H9 (cell line): ENCODE measurements at regions not wholly inside any gene's neighbourhood (a gene's known extent, or its start where the extent isn't known, plus 50 kb on each side); places are given as distances from the start of the nearest gene placed in this dataset.

Source experiments
- DNase-seq: peaks from one replicate; pipeline ENCODE4 v3.0.0-alpha.2; 2017
- H2AFZ ChIP-seq: one replicate; pipeline ENCODE4 v1.6.1; 2013; ENCODE audit warnings: mild to moderate bottlenecking, low read length, control low read depth, moderate library complexity
- H2AK5ac ChIP-seq: 2 replicates; pipeline ENCODE4 v1.6.1; 2013; ENCODE audit warnings: low read length, control low read depth, mixed read lengths; ENCODE audit not compliant: insufficient read length
- H2BK120ac ChIP-seq: one replicate; pipeline ENCODE4 v1.6.1; 2013; ENCODE audit warnings: low read depth, mild to moderate bottlenecking, low read length, control low read depth, inconsistent platforms; ENCODE audit not compliant: poor library complexity, severe bottlenecking
- H2BK12ac ChIP-seq: 2 replicates; pipeline ENCODE4 v1.6.1; 2013; ENCODE audit warnings: low read length, control low read depth, mixed read lengths, low read depth; ENCODE audit not compliant: insufficient read length
- H2BK15ac ChIP-seq: 2 replicates; pipeline ENCODE4 v1.6.1; 2013; ENCODE audit warnings: low read depth, low read length, control low read depth
- H2BK20ac ChIP-seq: one replicate; pipeline ENCODE4 v1.6.1; 2013; ENCODE audit warnings: low read depth, mild to moderate bottlenecking, low read length, control low read depth, inconsistent platforms; ENCODE audit not compliant: poor library complexity, severe bottlenecking
- H2BK5ac ChIP-seq: 2 replicates; pipeline ENCODE4 v1.6.1; 2013; ENCODE audit warnings: low read length, control low read depth, mixed read lengths; ENCODE audit not compliant: insufficient read length
- H3K14ac ChIP-seq: 2 replicates; pipeline ENCODE4 v1.6.1; 2013; ENCODE audit warnings: low read length, control low read depth; ENCODE audit not compliant: insufficient read depth
- H3K18ac ChIP-seq: 2 replicates; pipeline ENCODE4 v1.6.1; 2013; ENCODE audit warnings: low read depth, mild to moderate bottlenecking, mixed read lengths, low read length, control low read depth; ENCODE audit not compliant: insufficient read length
- H3K23ac ChIP-seq: 2 replicates; pipeline ENCODE4 v1.6.1; 2013; ENCODE audit warnings: low read length, control low read depth, mixed read lengths, low read depth; ENCODE audit not compliant: insufficient read length
- H3K23me2 ChIP-seq: 2 replicates; pipeline ENCODE4 v1.6.1; 2013; ENCODE audit warnings: low read depth, mild to moderate bottlenecking, mixed read lengths, low read length, control low read depth; ENCODE audit not compliant: insufficient read length, poor library complexity, severe bottlenecking
- H3K27ac ChIP-seq: 2 replicates; pipeline ENCODE4 v1.5.1; 2013; ENCODE audit warnings: low read length, control low read depth, mixed read lengths, low read depth; ENCODE audit not compliant: insufficient read length
- H3K27me3 ChIP-seq: 2 replicates; pipeline ENCODE4 v1.6.1; 2013; ENCODE audit warnings: low read length, control low read depth, inconsistent platforms; ENCODE audit not compliant: insufficient read depth
- H3K4ac ChIP-seq: 2 replicates; pipeline ENCODE4 v1.6.1; 2013; ENCODE audit warnings: low read depth, mild to moderate bottlenecking, control low read depth, inconsistent platforms, low read length, moderate library complexity
- H3K4me1 ChIP-seq: 2 replicates; pipeline ENCODE4 v1.6.1; 2013; ENCODE audit warnings: low read length, control low read depth, inconsistent platforms; ENCODE audit not compliant: insufficient read depth
- H3K4me2 ChIP-seq: 2 replicates; pipeline ENCODE4 v1.6.1; 2013; ENCODE audit warnings: low read length, control low read depth, mixed read lengths; ENCODE audit not compliant: insufficient read length, insufficient read depth
- H3K56ac ChIP-seq: 2 replicates; pipeline ENCODE4 v1.6.1; 2013; ENCODE audit warnings: low read depth, mild to moderate bottlenecking, mixed read lengths, low read length, control low read depth; ENCODE audit not compliant: insufficient read length
- H3K79me1 ChIP-seq: 2 replicates; pipeline ENCODE4 v1.6.1; 2013; ENCODE audit warnings: low read depth, mild to moderate bottlenecking, moderate library complexity, low read length, control low read depth, inconsistent platforms; ENCODE audit not compliant: insufficient read depth, poor library complexity, severe bottlenecking
- H3K79me2 ChIP-seq: 2 replicates; pipeline ENCODE4 v1.6.1; 2013; ENCODE audit warnings: low read length, control low read depth, inconsistent platforms; ENCODE audit not compliant: insufficient read depth
- H3K9ac ChIP-seq: 2 replicates; pipeline ENCODE4 v1.6.1; 2013; ENCODE audit warnings: low read length, control low read depth, mixed read lengths; ENCODE audit not compliant: insufficient read length; ENCODE audit errors: extremely low read depth
- H3K9me3 ChIP-seq: one replicate; pipeline ENCODE4 v1.6.1; 2013; ENCODE audit warnings: low read depth, low read length, inconsistent platforms; ENCODE audit not compliant: control insufficient read depth
- H3T11ph ChIP-seq: one replicate; pipeline ENCODE4 v1.6.1; 2013; ENCODE audit warnings: mild to moderate bottlenecking, low read length, control low read depth, inconsistent platforms
- H4K20me1 ChIP-seq: one replicate; pipeline ENCODE4 v1.6.1; 2013; ENCODE audit not compliant: control insufficient read depth, insufficient read length, insufficient read depth
- H4K5ac ChIP-seq: 2 replicates; pipeline ENCODE4 v1.6.1; 2013; ENCODE audit warnings: low read depth, mild to moderate bottlenecking, mixed read lengths, low read length, control low read depth; ENCODE audit not compliant: insufficient read length
- H4K8ac ChIP-seq: replicated peaks from 2 replicates; pipeline ENCODE4 v1.6.1; 2013; ENCODE audit warnings: low read length, control low read depth, mixed read lengths, low read depth; ENCODE audit not compliant: insufficient read length
- H4K91ac ChIP-seq: 2 replicates; pipeline ENCODE4 v1.6.1; 2013; ENCODE audit warnings: low read depth, mild to moderate bottlenecking, moderate library complexity, mixed read lengths, low read length, control low read depth; ENCODE audit not compliant: insufficient read length
- H3K27ac Mint-ChIP-seq, 3 experiments: 2 replicates in 2 of 3; 3 replicates in 1 of 3; pipeline ENCODE4 v1.8.0; 2020 to 2021; ENCODE audit warnings: mixed read lengths in 3 of 3, mild to moderate bottlenecking in 1 of 3, moderate library complexity in 1 of 3
- H3K27me3 Mint-ChIP-seq: 2 replicates; pipeline ENCODE4 v1.8.0; 2021; ENCODE audit warnings: low read depth, mild to moderate bottlenecking, moderate library complexity, mixed read lengths
- H3K36me3 Mint-ChIP-seq, 3 experiments: 2 replicates in 2 of 3; 3 replicates in 1 of 3; pipeline ENCODE4 v1.8.0; 2020 to 2021; ENCODE audit warnings: low read depth in 3 of 3, mixed read lengths in 3 of 3; ENCODE audit not compliant: insufficient read depth in 1 of 3
- H3K4me1 Mint-ChIP-seq, 2 experiments: 2 replicates each; pipeline ENCODE4 v1.8.0; 2020; ENCODE audit warnings: mixed read lengths in 2 of 2
- H3K4me3 Mint-ChIP-seq, 2 experiments: 2 replicates in 1 of 2; 3 replicates in 1 of 2; pipeline ENCODE4 v1.8.0; 2020 to 2021; ENCODE audit warnings: mild to moderate bottlenecking in 2 of 2, mixed read lengths in 2 of 2, moderate library complexity in 1 of 2
- H3K9me3 Mint-ChIP-seq, 2 experiments: 2 replicates in 1 of 2; 3 replicates in 1 of 2; pipeline ENCODE4 v1.8.0; 2020; ENCODE audit warnings: mild to moderate bottlenecking in 2 of 2, mixed read lengths in 2 of 2, moderate library complexity in 1 of 2
- CTCF ChIP-seq: fragments of 200-600 bp; sonication (generic); conservative IDR thresholded peaks from 3 replicates; pipeline ENCODE4 v1.8.0; 2021; ENCODE audit warnings: antibody characterized with exemption, mild to moderate bottlenecking
- WGBS: extraction: QIAGEN DNeasy Blood & Tissue Kit; methylation state at CpG from one replicate; pipeline ENCODE4 v1.1.7; 2013; ENCODE audit warnings: missing lambda C conversion rate, low lambda C conversion rate, mixed read lengths; ENCODE audit not compliant: insufficient read length; ENCODE audit errors: extremely low coverage; 5-methylcytosine and 5-hydroxymethylcytosine counted together

- H3K14ac ChIP-seq: no peak overlapping the region
- no peaks in the 10 kb centered on the region for H3K79me1 ChIP-seq
- no peak for DNase-seq
- H4K20me1 ChIP-seq: no peaks in the 10 kb centered on the region
- no peaks in the 10 kb centered on the region for H3K4me1 ChIP-seq
- no peak overlapping the region for H2BK12ac ChIP-seq
- no peak overlapping the region for H4K91ac ChIP-seq
- H3K79me2 ChIP-seq: no peaks in the 10 kb centered on the region
- no peak overlapping the region for H4K5ac ChIP-seq
- no peak overlapping the region for H3K56ac ChIP-seq
- no peak overlapping the region for H2BK120ac ChIP-seq
- H2BK5ac ChIP-seq: no peak overlapping the region
- H3K23me2 ChIP-seq: no peaks in the 10 kb centered on the region
- Mint-ChIP-seq H3K36me3 (no peaks in the 10 kb centered on the region), H3K27ac (no peak overlapping the region), H3K27me3 (no peaks in the 10 kb centered on the region), H3K9me3 (no peaks in the 10 kb centered on the region), H3K4me3 (no peak overlapping the region), H3K4me1 (no peaks in the 10 kb centered on the region)
- no peaks in the 10 kb centered on the region for H3K9me3 ChIP-seq
- no peak overlapping the region for H2BK20ac ChIP-seq
- no peak for TF ChIP-seq CTCF
- H4K8ac ChIP-seq: no peak overlapping the region
- H3K4ac ChIP-seq: no peak overlapping the region
- H2AK5ac ChIP-seq: no peak overlapping the region
- no CpG with 5 or more reads among the region's 7 CpGs for WGBS
- no peak overlapping the region for H3T11ph ChIP-seq
- H3K27me3 ChIP-seq: no peaks in the 10 kb centered on the region
- H2AFZ ChIP-seq: no peak overlapping the region
- H3K18ac ChIP-seq: no peak overlapping the region
- no peak overlapping the region for H3K23ac ChIP-seq
- H3K27ac ChIP-seq: no peak overlapping the region
- H3K9ac ChIP-seq: no peak overlapping the region
- H2BK15ac ChIP-seq: no peak overlapping the region
- no peak overlapping the region for H3K4me2 ChIP-seq
These were observed 571.6 kb upstream of the ARPP21 start for GRCh38 chr3:35067750-35068149.
